Liver (tissue), 8 donors: ENCODE measurements at regions not wholly inside any gene's neighbourhood (a gene's known extent, or its start where the extent isn't known, plus 50 kb on each side); places are given as distances from the start of the nearest gene placed in this dataset.
"Not testable (repeated sequence)": the region's sequence is repeated elsewhere in the genome, so short reads cannot be mapped to it uniquely, and the experiment has no call there.

Source experiments
- DNase-seq: peaks from one replicate; pipeline ENCODE4 v3.0.0-alpha.2; 2017; ENCODE audit warnings: low spot score
- H3K27ac ChIP-seq, 2 donors: one replicate each; pipeline ENCODE4 v1.7.0; 2013; ENCODE audit warnings: inconsistent platforms in 2 of 2, low read length in 2 of 2, control low read depth in 1 of 2, low read depth in 1 of 2, mild to moderate bottlenecking in 1 of 2
- H3K27me3 ChIP-seq, 4 donors: one replicate each; pipeline versions ENCODE4 v1.6.1 to v1.7.0; 2013; ENCODE audit warnings: low read length in 3 of 4, inconsistent platforms in 1 of 4, mild to moderate bottlenecking in 1 of 4, moderate library complexity in 1 of 4; ENCODE audit not compliant: control insufficient read depth in 4 of 4, insufficient read depth in 4 of 4
- H3K36me3 ChIP-seq, 4 donors: one replicate each; pipeline versions ENCODE4 v1.6.1 to v1.7.0; 2013; ENCODE audit warnings: low read length in 3 of 4, mild to moderate bottlenecking in 3 of 4, low read depth in 1 of 4, moderate library complexity in 1 of 4; ENCODE audit not compliant: control insufficient read depth in 4 of 4, insufficient read depth in 3 of 4
- H3K4me1 ChIP-seq, 4 donors: one replicate each; pipeline versions ENCODE4 v1.6.1 to v1.7.0; 2013; ENCODE audit warnings: low read length in 3 of 4, mild to moderate bottlenecking in 3 of 4, moderate library complexity in 1 of 4; ENCODE audit not compliant: control insufficient read depth in 4 of 4, insufficient read depth in 4 of 4
- H3K4me3 ChIP-seq, 3 donors: one replicate each; pipeline versions ENCODE4 v1.6.1 to v1.7.0; 2013; ENCODE audit warnings: low read length in 3 of 3, control low read depth in 1 of 3, low read depth in 1 of 3, mild to moderate bottlenecking in 1 of 3
- H3K9ac ChIP-seq, 2 donors: one replicate each; pipeline ENCODE4 v1.7.0; 2013; ENCODE audit warnings: low read length in 2 of 2, mild to moderate bottlenecking in 2 of 2, moderate library complexity in 2 of 2, control low read depth in 1 of 2, low read depth in 1 of 2
- H3K9me3 ChIP-seq, 4 donors: one replicate each; pipeline versions ENCODE4 v1.6.1 to v1.7.0; 2013; ENCODE audit warnings: low read length in 3 of 4; ENCODE audit not compliant: control insufficient read depth in 4 of 4
- CTCF ChIP-seq: fragments of 150-350 bp; IDR thresholded peaks from 2 replicates; pipeline ENCODE4 v1.5.1; 2017; ENCODE audit warnings: improper control_type of control experiment, low read depth, low read length; ENCODE audit not compliant: missing input control
- EGR1 ChIP-seq, 2 donors: IDR thresholded peaks; 2 replicates each; pipeline ENCODE4 v1.6.1; 2016 to 2018; ENCODE audit warnings: antibody characterized with exemption in 2 of 2, low read depth in 2 of 2
- FOXA1 ChIP-seq: IDR thresholded peaks from 2 replicates; pipeline ENCODE4 v1.6.1; 2016; ENCODE audit warnings: antibody characterized with exemption
- HNF4A ChIP-seq, 2 donors: conservative IDR thresholded peaks; 2 replicates each; pipeline ENCODE4 v1.6.1; 2016; ENCODE audit warnings: antibody characterized with exemption in 2 of 2, mild to moderate bottlenecking in 2 of 2
- MAX ChIP-seq: IDR thresholded peaks from 2 replicates; pipeline ENCODE4 v1.6.1; 2016; ENCODE audit warnings: antibody characterized with exemption
- NR2F2 ChIP-seq: IDR thresholded peaks from 2 replicates; pipeline ENCODE4 v1.6.1; 2016; ENCODE audit warnings: antibody characterized with exemption
- RAD21 ChIP-seq, 2 donors: IDR thresholded peaks; 2 replicates each; pipeline ENCODE4 v1.6.1; 2016; ENCODE audit warnings: antibody characterized with exemption in 2 of 2, mild to moderate bottlenecking in 2 of 2
- REST ChIP-seq: IDR thresholded peaks from 2 replicates; pipeline ENCODE4 v1.6.1; 2016; ENCODE audit warnings: antibody characterized with exemption, mild to moderate bottlenecking
- RXRA ChIP-seq, 2 donors: IDR thresholded peaks; 2 replicates each; pipeline ENCODE4 v1.6.1; 2017 to 2018; ENCODE audit warnings: antibody characterized with exemption in 2 of 2, mild to moderate bottlenecking in 1 of 2
- SP1 ChIP-seq: IDR thresholded peaks from 2 replicates; pipeline ENCODE4 v1.6.1; 2018; ENCODE audit warnings: antibody characterized with exemption, mild to moderate bottlenecking
- YY1 ChIP-seq: IDR thresholded peaks from 2 replicates; pipeline ENCODE4 v1.6.1; 2016; ENCODE audit warnings: antibody characterized with exemption, mild to moderate bottlenecking
- WGBS: extraction: QIAGEN DNeasy Blood & Tissue Kit; methylation state at CpG from one replicate; pipeline ENCODE4 v1.1.7; 2013; 5-methylcytosine and 5-hydroxymethylcytosine counted together
- donor health status: healthy.
- donor health status: healthy.
- donor health status: healthy.
- donor health status: healthy.
- donor health status: healthy.

GRCh38 chr6:134745192-134745591, 204.7 kb downstream of the ALDH8A1 start:
- not testable (repeated sequence) for DNase-seq, H3K4me1 ChIP-seq, H3K9ac ChIP-seq, H3K9me3 ChIP-seq, H3K27me3 ChIP-seq, H3K36me3 ChIP-seq, H3K27ac ChIP-seq, H3K4me3 ChIP-seq
- 59% methylated on average over 8 of the region's 8 CpGs for WGBS
- TF ChIP-seq RAD21 (IDR thresholded peaks at IDR 0.05) (peak in 1 of 2 donors; percentile 7), RXRA (IDR thresholded peaks at IDR 0.05) (peak in 1 of 2 donors; percentile 12), EGR1 (IDR thresholded peaks at IDR 0.05; ENCODE audit: low read depth in 2 of 2) (peak; percentile 70 to 75), HNF4A (conservative IDR thresholded peaks at IDR 0.05) (peak in 1 of 2 donors; percentile 33)

- Histone ChIP-seq H3K27me3 (no peaks in the 10 kb centered on the region), H3K9me3 (no peaks in the 10 kb centered on the region), H3K27ac (no peak overlapping the region), H3K9ac (no peak overlapping the region), H3K4me3 (no peak overlapping the region), H3K36me3 (no peaks in the 10 kb centered on the region), H3K4me1 (peaks cover 0 to 7% (median 1%) of the 10 kb centered on the region in 4 donors)
- DNase-seq: no peak
- no peak for TF ChIP-seq EGR1 (IDR thresholded peaks at IDR 0.05; ENCODE audit: low read depth in 2 of 2)
- TF ChIP-seq CTCF: no peak
- no peak for TF ChIP-seq RAD21 (IDR thresholded peaks at IDR 0.05)
- TF ChIP-seq REST: no peak
- TF ChIP-seq MAX: no peak
- no peak for TF ChIP-seq FOXA1
- no peak for TF ChIP-seq NR2F2
- no peak for TF ChIP-seq YY1
- no peak for TF ChIP-seq SP1
These were observed 205.6 kb downstream of the ALDH8A1 start for GRCh38 chr6:134744301-134744700.

GRCh38 chr6:134741200-134741536, 208.7 kb downstream of the ALDH8A1 start:
- peak in 1 of 2 donors; percentile 21 for TF ChIP-seq RAD21 (IDR thresholded peaks at IDR 0.05)
- TF ChIP-seq RXRA (IDR thresholded peaks at IDR 0.05): no peak
- no peaks in the 10 kb centered on the region for H3K9me3 ChIP-seq
- H3K27ac ChIP-seq: no peak overlapping the region
- no peak overlapping the region for H3K9ac ChIP-seq
- DNase-seq: no peak
- no peaks in the 10 kb centered on the region for H3K27me3 ChIP-seq
- H3K36me3 ChIP-seq: no peaks in the 10 kb centered on the region
- H3K4me1 ChIP-seq: peaks cover 0 to 7% (median 1%) of the 10 kb centered on the region in 4 donors
- WGBS: 65% methylated on average over 7 of the region's 7 CpGs
- no peak overlapping the region for H3K4me3 ChIP-seq
